A673 (cell line): ENCODE measurements at regions not wholly inside any gene's neighbourhood (a gene's known extent, or its start where the extent isn't known, plus 50 kb on each side); places are given as distances from the start of the nearest gene placed in this dataset.
A peak's percentile ranks its signal among the peaks of the same experiment; 100 is the strongest.

Source experiments
- BruUV-seq: library from RNA; stranded (reverse); fragments of 400-500 nt; replicated peaks from 2 replicates; lab custom pipeline; 2021; lab: Mats Ljungman, UMichigan
- CTCF ChIA-PET: fragments of 300-600 bp; sonication (Branson Sonifier 250); formaldehyde crosslinking; loops from one replicate; lab custom pipeline; 2022; ENCODE audit warnings: antibody characterized with exemption; lab: Charles Lee
- POLR2A ChIA-PET: fragments of 300-600 bp; sonication (Branson Sonifier 250); formaldehyde crosslinking; loops from one replicate; lab custom pipeline; 2022; ENCODE audit warnings: antibody characterized with exemption; ENCODE audit not compliant: low non-redundant PET; lab: Charles Lee
- DNase-seq: peaks from one replicate; pipeline ENCODE4 v3.0.0-alpha.2; 2015; ENCODE audit warnings: low spot score
- H3K27ac ChIP-seq: fragments of 200-600 bp; sonication (generic); 2 replicates; pipeline ENCODE4 v1.5.1; 2016; ENCODE audit warnings: mixed run types, low read depth, mild to moderate bottlenecking, mixed read lengths, antibody characterized with exemption, low read length; ENCODE audit not compliant: poor library complexity, severe bottlenecking
- H3K27me3 ChIP-seq: fragments of 200-600 bp; sonication (generic); replicated peaks from 2 replicates; pipeline ENCODE4 v1.6.1; 2017; ENCODE audit warnings: mixed run types, low read depth, mild to moderate bottlenecking, mixed read lengths, antibody characterized with exemption, low read length; ENCODE audit not compliant: insufficient read depth, poor library complexity
- H3K36me3 ChIP-seq: fragments of 200-600 bp; sonication (generic); 2 replicates; pipeline ENCODE4 v1.6.1; 2016; ENCODE audit warnings: mixed run types, mild to moderate bottlenecking, mixed read lengths, antibody characterized with exemption, low read length; ENCODE audit not compliant: insufficient read depth, poor library complexity, severe bottlenecking
- H3K4me1 ChIP-seq: fragments of 200-600 bp; sonication (generic); 2 replicates; pipeline ENCODE4 v1.6.1; 2017; ENCODE audit warnings: mixed run types, mild to moderate bottlenecking, mixed read lengths, antibody characterized with exemption, low read length; ENCODE audit not compliant: insufficient read depth, poor library complexity, severe bottlenecking
- H3K4me3 ChIP-seq: fragments of 200-600 bp; sonication (generic); 2 replicates; pipeline ENCODE4 v1.5.1; 2016; ENCODE audit warnings: low read depth, mixed run types, mild to moderate bottlenecking, mixed read lengths, low read length; ENCODE audit not compliant: poor library complexity, severe bottlenecking
- H3K9me3 ChIP-seq: fragments of 200-600 bp; sonication (generic); 2 replicates; pipeline ENCODE4 v1.6.1; 2016; ENCODE audit warnings: mixed run types, low read depth, mild to moderate bottlenecking, mixed read lengths, antibody characterized with exemption, low read length; ENCODE audit not compliant: poor library complexity, severe bottlenecking
- EZH2 ChIP-seq: fragments of 200-600 bp; sonication (generic); IDR thresholded peaks from 2 replicates; pipeline ENCODE4 v1.6.1; 2017; ENCODE audit warnings: borderline replicate concordance, low read depth, mild to moderate bottlenecking, mixed read lengths, antibody characterized with exemption, low read length; ENCODE audit not compliant: poor library complexity, severe bottlenecking
- intact Hi-C: fragments of 100-400 bp; cut with micrococcal nuclease; formaldehyde crosslinking; loops from one replicate; pipeline ENCODE4 v1.10.0; 2022; ENCODE audit not compliant: unreplicated experiment
- TF ChIP-seq, protein P1 (sequence below): fragments of 300-800, 200-600 bp; sonication (generic); conservative IDR thresholded peaks from 2 replicates; pipeline ENCODE4 v1.5.1; 2017; ENCODE audit warnings: low read depth, mild to moderate bottlenecking, antibody characterized with exemption, low read length, moderate library complexity, mixed read lengths

DNA sequence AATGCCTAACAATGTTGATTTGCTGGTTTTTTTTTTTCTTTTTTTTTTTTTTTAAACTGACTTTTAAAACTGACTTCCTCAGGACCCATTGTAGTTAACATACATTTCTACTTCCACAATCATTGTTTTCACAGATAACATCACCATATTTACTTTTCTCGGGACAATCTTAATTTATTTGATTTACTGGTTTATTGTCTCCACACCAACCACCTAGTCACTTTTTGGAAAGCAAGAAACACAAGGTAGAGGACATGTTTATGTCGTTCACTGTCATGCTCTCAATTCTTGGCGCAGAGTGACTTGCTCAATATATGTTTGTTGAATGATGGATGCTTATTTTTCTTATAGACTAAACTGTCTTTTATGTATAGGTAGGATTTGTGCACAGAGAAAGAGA lies 2280.7 kb downstream of the MAT2B start:
- no peaks in the 10 kb centered on the region for H3K4me1 ChIP-seq
- DNase-seq, result no peak
- POLR2A ChIA-PET, result no interaction called here
- no TSS peak for BruUV-seq
- H3K9me3 ChIP-seq, result no peaks in the 10 kb centered on the region
- CTCF ChIA-PET, result no interaction called here
- H3K27me3 ChIP-seq, result no peaks in the 10 kb centered on the region
- intact Hi-C loops, result no loop called here
- H3K36me3 ChIP-seq, result no peaks in the 10 kb centered on the region
- H3K27ac ChIP-seq, result no peak overlapping the region
- no peak overlapping the region for H3K4me3 ChIP-seq
- TF ChIP-seq EZH2, result no peak
- TF ChIP-seq, protein P1, sequence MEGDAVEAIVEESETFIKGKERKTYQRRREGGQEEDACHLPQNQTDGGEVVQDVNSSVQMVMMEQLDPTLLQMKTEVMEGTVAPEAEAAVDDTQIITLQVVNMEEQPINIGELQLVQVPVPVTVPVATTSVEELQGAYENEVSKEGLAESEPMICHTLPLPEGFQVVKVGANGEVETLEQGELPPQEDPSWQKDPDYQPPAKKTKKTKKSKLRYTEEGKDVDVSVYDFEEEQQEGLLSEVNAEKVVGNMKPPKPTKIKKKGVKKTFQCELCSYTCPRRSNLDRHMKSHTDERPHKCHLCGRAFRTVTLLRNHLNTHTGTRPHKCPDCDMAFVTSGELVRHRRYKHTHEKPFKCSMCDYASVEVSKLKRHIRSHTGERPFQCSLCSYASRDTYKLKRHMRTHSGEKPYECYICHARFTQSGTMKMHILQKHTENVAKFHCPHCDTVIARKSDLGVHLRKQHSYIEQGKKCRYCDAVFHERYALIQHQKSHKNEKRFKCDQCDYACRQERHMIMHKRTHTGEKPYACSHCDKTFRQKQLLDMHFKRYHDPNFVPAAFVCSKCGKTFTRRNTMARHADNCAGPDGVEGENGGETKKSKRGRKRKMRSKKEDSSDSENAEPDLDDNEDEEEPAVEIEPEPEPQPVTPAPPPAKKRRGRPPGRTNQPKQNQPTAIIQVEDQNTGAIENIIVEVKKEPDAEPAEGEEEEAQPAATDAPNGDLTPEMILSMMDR, result no peak

DNA sequence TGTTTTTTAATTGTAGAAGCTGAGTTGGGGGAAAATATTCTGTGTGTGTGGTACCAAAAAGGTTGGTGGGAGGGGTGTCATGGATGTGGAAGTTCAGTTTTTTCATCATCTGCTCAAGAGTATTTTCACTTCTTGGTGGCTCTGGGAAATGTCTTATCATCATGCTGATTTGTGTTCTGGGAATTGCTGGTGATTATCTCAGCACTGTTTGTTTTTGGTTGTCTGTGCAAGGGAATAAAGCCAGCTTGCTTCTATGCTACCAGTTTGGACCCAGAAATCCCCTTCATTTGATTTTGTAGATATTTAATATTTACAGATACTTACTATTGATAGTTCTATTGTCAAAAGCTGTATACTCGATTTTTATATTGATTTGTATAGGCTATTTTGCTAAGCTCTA lies 2289.7 kb downstream of the MAT2B start:
- H3K9me3 ChIP-seq, result no peaks in the 10 kb centered on the region
- no peaks in the 10 kb centered on the region for H3K27me3 ChIP-seq
- no peak for DNase-seq
- no peaks in the 10 kb centered on the region for H3K4me1 ChIP-seq
- CTCF ChIA-PET, result no interaction called here
- POLR2A ChIA-PET, result no interaction called here
- TF ChIP-seq, protein P1, result no peak
- TF ChIP-seq EZH2, result no peak
- intact Hi-C loops, result no loop called here
- no peak overlapping the region for H3K27ac ChIP-seq
- no peak overlapping the region for H3K4me3 ChIP-seq
- H3K36me3 ChIP-seq, result no peaks in the 10 kb centered on the region
- BruUV-seq, result no TSS peak

DNA sequence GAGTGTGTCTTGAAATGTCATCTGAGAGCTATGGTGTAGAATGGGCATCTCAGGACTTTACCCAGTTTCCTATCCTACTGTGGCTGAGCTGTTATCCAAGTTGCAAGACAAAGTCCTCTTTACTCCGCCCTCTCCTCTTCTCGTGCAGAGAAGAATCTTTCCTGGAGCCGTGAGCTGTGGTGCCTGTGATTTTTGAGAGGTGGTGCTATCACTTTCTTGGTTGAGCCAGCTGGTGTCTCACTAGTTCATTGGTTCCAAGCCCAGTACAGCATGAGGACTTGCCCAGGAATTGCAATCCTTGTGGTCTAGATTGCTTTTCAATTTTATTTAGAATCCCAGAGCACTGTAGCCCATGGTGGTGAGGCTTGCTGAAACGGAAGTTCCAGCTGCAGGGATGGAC lies 2300.3 kb downstream of the MAT2B start:
- intact Hi-C loops, result no loop called here
- peaks cover 4% of the 10 kb centered on the region for H3K27me3 ChIP-seq
- no peak overlapping the region for H3K4me3 ChIP-seq
- no peaks in the 10 kb centered on the region for H3K4me1 ChIP-seq
- no peak overlapping the region for H3K27ac ChIP-seq
- POLR2A ChIA-PET, result interaction anchor here (0.8 kb wide), 1 partner anchor 68 kb away, joined by 3 read pairs; no protein-coding TSS in a partner anchor
- peak; percentile 2 for DNase-seq
- H3K36me3 ChIP-seq, result no peaks in the 10 kb centered on the region
- CTCF ChIA-PET, result no interaction called here
- TF ChIP-seq, protein P1, result no peak
- TF ChIP-seq EZH2, result no peak
- no peaks in the 10 kb centered on the region for H3K9me3 ChIP-seq
- BruUV-seq, result no TSS peak
